HG03457 (cell line): ENCODE measurements at regions not wholly inside any gene's neighbourhood (a gene's known extent, or its start where the extent isn't known, plus 50 kb on each side); places are given as distances from the start of the nearest gene placed in this dataset.
"Not testable (repeated sequence)": the region's sequence is repeated elsewhere in the genome, so short reads cannot be mapped to it uniquely, and the experiment has no call there.

ENCODE experiments used
- ATAC-seq: cut with Tn5 transposase; IDR thresholded peaks from one replicate; pipeline ENCODE4 v1.9.1; 2021; ENCODE audit warnings: moderate number of reproducible peaks; ENCODE audit not compliant: unreplicated experiment

- no peak for ATAC-seq
Measured at GRCh38 chr18:11388755-11389680, 220.4 kb upstream of the SLC35G4 start.

DNA sequence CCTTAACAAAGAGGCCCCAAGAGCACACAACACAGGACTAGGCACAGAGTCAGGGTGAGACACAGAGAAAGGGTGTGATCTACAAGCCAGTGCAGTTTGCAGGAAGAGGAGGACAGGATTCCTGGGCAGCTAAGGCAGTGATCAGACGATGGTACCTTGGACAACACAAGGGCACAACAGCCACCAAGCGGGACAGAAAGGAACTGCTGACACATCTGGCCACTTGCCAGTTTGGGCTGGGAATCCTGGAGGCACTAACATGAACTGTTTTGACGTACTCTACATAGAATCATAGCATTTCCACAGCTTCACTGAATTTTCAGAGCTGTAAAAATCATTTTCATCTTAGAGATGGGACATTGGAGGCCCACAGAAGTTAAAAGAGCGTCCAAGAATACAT is 221.5 kb upstream of the SLC35G4 start:
- ATAC-seq: no peak

DNA sequence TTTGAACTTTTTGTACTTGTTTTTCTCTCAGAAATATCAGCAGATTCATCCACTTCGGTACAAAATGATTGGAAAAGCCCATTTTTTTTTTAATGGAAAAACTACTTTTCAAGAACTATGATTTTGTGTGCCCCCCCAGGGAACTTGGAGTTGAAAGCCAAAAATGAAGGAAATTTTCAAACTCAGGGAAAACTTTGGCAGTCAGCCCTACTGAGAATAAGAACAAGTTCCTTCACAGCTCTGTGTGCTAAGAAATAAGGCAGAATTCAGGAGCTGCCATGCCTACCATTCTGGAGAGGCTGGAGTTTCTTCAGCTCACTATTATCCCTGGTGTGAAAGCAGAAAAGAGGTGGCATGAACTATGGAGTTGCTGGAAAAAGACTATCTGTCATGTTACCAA is 226.0 kb upstream of the SLC35G4 start:
- no peak for ATAC-seq

DNA sequence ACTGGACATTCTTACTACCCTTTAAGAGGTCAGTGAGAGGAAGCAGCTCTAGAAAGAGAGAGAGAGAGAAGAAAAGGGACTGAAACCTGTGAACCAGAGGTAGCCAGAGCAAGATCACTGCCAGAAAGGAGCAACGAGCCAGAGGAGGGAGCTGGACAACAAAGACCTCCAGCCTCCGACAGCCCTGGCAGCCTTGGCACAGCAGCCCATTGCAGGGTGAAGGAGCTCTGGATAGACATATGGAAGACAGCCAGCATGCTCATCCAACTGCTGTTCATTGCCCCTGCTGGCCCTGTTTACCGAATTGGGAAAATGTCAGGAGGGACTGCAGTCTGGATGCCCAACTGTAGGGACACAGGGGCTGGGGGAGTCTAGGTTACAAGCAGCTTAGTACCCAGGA is 228.4 kb upstream of the SLC35G4 start:
- no peak for ATAC-seq

- no peak for ATAC-seq
Measured at GRCh38 chr18:11379660-11380059, 229.7 kb upstream of the SLC35G4 start.

DNA sequence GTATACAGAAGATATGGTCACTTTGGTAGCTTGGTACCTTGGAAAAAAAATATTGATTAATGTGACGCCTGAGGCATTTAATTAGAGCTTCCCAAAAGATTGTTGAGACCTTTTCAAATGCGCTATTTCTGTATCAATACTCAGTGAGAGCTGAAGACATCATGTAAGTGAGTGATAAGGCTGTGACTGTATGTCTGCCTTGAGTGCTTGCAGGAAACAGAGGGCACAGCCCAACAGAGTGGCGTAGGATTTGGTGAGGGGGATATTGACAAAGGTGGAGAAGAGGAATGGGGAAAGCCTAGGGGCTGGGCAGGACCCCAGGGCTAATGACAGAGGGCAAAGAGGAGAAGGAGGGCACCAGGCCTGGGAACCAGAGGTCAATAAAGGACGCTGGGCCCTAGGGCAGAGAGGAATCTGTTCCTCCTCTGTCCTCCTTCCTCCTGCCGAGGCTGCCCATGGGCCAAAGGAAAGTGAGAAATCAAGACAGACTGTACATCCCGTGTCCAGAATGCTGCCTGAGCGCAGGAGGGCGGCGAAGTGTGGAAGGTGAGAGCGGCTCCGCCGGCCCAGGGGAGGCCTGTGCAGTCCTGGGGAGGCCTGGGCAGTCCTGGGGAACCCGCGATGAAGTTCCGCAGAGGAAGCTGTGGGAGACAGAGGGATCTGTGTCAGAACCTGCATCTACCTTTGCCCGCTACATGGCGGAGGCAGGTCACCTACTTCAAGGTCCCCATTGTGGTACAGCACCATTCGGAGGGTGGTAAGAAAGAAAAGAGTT is 228.6 kb upstream of the PIEZO2 start:
- ATAC-seq: no peak

GRCh38 chr18:11372163-11372562 is 222.8 kb upstream of the PIEZO2 start:
- no peak for ATAC-seq

GRCh38 chr18:11369556-11369955 is 220.2 kb upstream of the PIEZO2 start:
- ATAC-seq: no peak

- no peak for ATAC-seq
Measured at GRCh38 chr18:11368020-11368419, 218.7 kb upstream of the PIEZO2 start.

GRCh38 chr18:11367351-11367750 is 218.0 kb upstream of the PIEZO2 start:
- ATAC-seq: no peak

GRCh38 chr18:11366410-11366809 is 217.0 kb upstream of the PIEZO2 start:
- no peak for ATAC-seq

DNA sequence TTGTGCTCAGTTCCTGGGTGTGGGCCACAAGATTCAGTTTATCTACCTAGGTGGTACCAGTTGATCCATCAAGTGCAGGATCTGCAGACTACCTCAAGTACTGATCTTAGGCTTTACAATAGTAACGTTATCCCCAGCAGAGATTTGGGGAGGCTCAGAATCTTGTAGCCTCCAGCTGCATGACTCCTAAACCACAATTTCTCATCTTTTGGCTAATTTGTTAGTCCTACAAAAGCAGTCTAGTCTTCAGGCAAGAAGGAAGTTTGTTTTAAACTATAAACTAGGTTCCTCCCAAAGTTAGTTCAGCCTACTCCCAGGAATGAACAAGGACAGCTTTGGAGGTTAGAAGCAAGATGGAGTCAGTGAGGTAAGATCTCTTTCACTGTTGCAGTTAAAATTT is 213.5 kb upstream of the PIEZO2 start:
- ATAC-seq: no peak

GRCh38 chr18:11361862-11362261 is 212.5 kb upstream of the PIEZO2 start:
- ATAC-seq: not testable (repeated sequence)

GRCh38 chr18:11357678-11358077 is 208.3 kb upstream of the PIEZO2 start:
- no peak for ATAC-seq

- not testable (repeated sequence) for ATAC-seq
Measured at GRCh38 chr18:11344576-11344975, 195.2 kb upstream of the PIEZO2 start.

GRCh38 chr18:11343096-11343495 is 193.7 kb upstream of the PIEZO2 start:
- no peak for ATAC-seq

DNA sequence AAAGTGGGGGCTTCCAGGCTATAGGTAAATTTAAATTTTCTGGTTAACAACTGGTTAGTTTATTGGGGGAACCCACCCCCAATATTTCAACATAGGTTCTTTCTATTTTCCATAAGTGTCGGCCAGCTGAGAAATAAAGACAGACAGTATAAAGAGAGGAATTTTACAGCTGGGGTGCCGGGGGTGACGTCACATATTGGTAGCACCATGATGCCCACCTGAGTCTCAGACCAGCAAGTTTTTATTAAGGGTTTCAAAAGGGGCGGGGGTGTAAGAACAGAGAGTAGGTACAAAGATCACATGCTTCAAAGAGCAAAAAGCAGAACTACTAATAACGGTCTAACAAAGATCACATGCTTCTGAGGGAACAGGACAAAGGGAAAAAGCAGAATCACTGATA is 192.7 kb upstream of the PIEZO2 start:
- not testable (repeated sequence) for ATAC-seq

GRCh38 chr18:11339188-11339775 is 189.9 kb upstream of the PIEZO2 start:
- no peak for ATAC-seq

- no peak for ATAC-seq
Measured at GRCh38 chr18:11336241-11336640, 186.9 kb upstream of the PIEZO2 start.

DNA sequence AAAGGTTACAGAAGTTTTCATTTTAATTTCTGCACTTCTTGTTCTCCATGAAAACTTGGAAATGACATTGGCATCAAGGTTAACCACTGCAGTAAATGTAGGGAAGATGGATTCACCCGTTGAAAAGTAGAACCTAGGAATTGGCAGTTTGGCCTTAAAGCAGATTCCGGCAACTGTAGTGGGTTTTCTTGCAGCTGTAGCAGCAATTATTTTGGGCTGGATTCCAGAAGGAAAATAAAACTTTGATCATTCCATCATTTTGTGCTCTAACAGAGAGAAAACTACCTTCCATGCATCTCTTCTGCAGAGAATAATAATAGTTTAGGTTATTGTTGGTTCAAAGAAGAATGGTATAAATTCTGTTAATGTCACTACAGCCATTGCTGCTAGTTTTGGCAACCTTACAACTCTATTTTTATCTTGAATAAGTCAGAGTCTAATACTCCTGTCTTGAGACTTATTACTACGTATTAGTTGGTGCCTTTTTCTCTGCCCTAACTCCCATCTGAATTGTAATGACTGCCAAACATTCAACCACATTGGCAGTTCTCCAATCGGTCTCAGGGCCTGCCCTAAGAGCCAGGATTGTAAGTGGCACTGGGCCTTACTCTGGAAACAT is 178.1 kb upstream of the PIEZO2 start:
- no peak for ATAC-seq
